GM10248 (cell line): ENCODE measurements at regions not wholly inside any gene's neighbourhood (a gene's known extent, or its start where the extent isn't known, plus 50 kb on each side); places are given as distances from the start of the nearest gene placed in this dataset.
"Not testable (repeated sequence)": the region's sequence is repeated elsewhere in the genome, so short reads cannot be mapped to it uniquely, and the experiment has no call there.

ENCODE experiments used
- CTCF ChIA-PET: fragments of 300-600 bp; sonication (Branson Sonifier 250); formaldehyde crosslinking; extraction: SDS; loops from one replicate; lab custom pipeline; 2021; ENCODE audit warnings: antibody characterized with exemption; lab: Yijun Ruan, JAX
- POLR2A ChIA-PET: fragments of 350-650 bp; sonication (Branson Sonifier 250); formaldehyde crosslinking; extraction: SDS; loops from one replicate; lab custom pipeline; 2020; ENCODE audit warnings: antibody characterized with exemption; lab: Yijun Ruan, JAX
- DNase-seq: peaks from one replicate; pipeline ENCODE4 v3.0.0; 2012; ENCODE audit errors: extremely low spot score
- CTCF ChIP-seq: IDR thresholded peaks from 2 replicates; pipeline ENCODE4 v1.5.1; 2012; ENCODE audit warnings: mild to moderate bottlenecking, low read depth; ENCODE audit errors: extremely low read depth, missing control alignments, control extremely low read depth

GRCh38 chr6:137579612-137580011, 85.4 kb upstream of the OLIG3 start:
- DNase-seq = no peak
- CTCF ChIA-PET = interaction anchor here (1.0 to 3.3 kb wide), 3 partner anchors 9 to 30 kb away, joined by 3 to 17 read pairs (median 4); no protein-coding TSS in a partner anchor
- no peak for TF ChIP-seq CTCF
- POLR2A ChIA-PET = no interaction called here

GRCh38 chr6:137581019-137581707, 87.0 kb upstream of the OLIG3 start:
- no peak for TF ChIP-seq CTCF
- CTCF ChIA-PET = interaction anchor here (1.0 to 3.3 kb wide), 3 partner anchors 8 to 11 kb away, joined by 3 to 17 read pairs (median 5); no protein-coding TSS in a partner anchor
- POLR2A ChIA-PET = no interaction called here
- peak; percentile 24 for DNase-seq

GRCh38 chr6:137583519-137583918, 89.3 kb upstream of the OLIG3 start:
- POLR2A ChIA-PET, DNase-seq: not testable (repeated sequence)
- CTCF ChIA-PET = interaction anchor here (1.8 kb wide), 1 partner anchor 10 kb away, joined by 5 read pairs; no protein-coding TSS in a partner anchor

GRCh38 chr6:137588472-137588871, 94.3 kb upstream of the OLIG3 start:
- CTCF ChIA-PET = interaction anchor here (0.9 to 4.0 kb wide), 8 partner anchors 8 to 365 kb away, joined by 3 to 17 read pairs (median 4); no protein-coding TSS in a partner anchor
- TF ChIP-seq CTCF = no peak
- DNase-seq = no peak
- POLR2A ChIA-PET = no interaction called here

- CTCF ChIA-PET = interaction anchor here (0.8 to 4.0 kb wide), 11 partner anchors 9 to 423 kb away, joined by 3 to 17 read pairs (median 4); no protein-coding TSS in a partner anchor
- POLR2A ChIA-PET = no interaction called here
- peak; percentile 49 for TF ChIP-seq CTCF
- DNase-seq = peak; percentile 50
Measured at GRCh38 chr6:137589067-137589848, 95.1 kb upstream of the OLIG3 start.

GRCh38 chr6:137590684-137591083, 96.5 kb upstream of the OLIG3 start:
- TF ChIP-seq CTCF = no peak
- DNase-seq = no peak
- ChIA-PET CTCF (interaction anchor here (0.8 to 4.0 kb wide), 5 partner anchors 16 to 424 kb away, joined by 3 to 14 read pairs (median 4); no protein-coding TSS in a partner anchor), POLR2A (no interaction called here)

- CTCF ChIA-PET = interaction anchor here (1.7 kb wide), 1 partner anchor 14 kb away, joined by 4 read pairs; no protein-coding TSS in a partner anchor
- TF ChIP-seq CTCF = no peak
- no peak for DNase-seq
- POLR2A ChIA-PET = no interaction called here
Measured at GRCh38 chr6:137601471-137601870, 107.3 kb upstream of the OLIG3 start.
